Neural cell (in vitro differentiated cells): ENCODE measurements at regions not wholly inside any gene's neighbourhood (a gene's known extent, or its start where the extent isn't known, plus 50 kb on each side); places are given as distances from the start of the nearest gene placed in this dataset.

Experiments
- H2AFZ ChIP-seq: fragments of 200-600, 300-800 bp; sonication (generic), shearing (Covaris generic); 2 replicates; pipeline ENCODE4 v1.6.0; 2014; ENCODE audit warnings: low read depth, mild to moderate bottlenecking, antibody characterized with exemption, low read length, moderate library complexity
- H3F3A ChIP-seq: fragments of 200-600 bp; shearing (Covaris generic); 2 replicates; pipeline ENCODE4 v1.6.1; 2016; ENCODE audit warnings: mild to moderate bottlenecking, moderate library complexity, mixed read lengths, antibody characterized with exemption, low read length; ENCODE audit not compliant: insufficient read depth, poor library complexity, severe bottlenecking
- H3K27ac ChIP-seq: fragments of 200-600, 300-800 bp; sonication (generic), shearing (Covaris generic); 2 replicates; pipeline ENCODE4 v1.5.1; 2014; ENCODE audit warnings: mild to moderate bottlenecking, low read length, moderate library complexity
- H3K27me3 ChIP-seq: fragments of 300-800, 200-600 bp; sonication (generic), shearing (Covaris generic); 2 replicates; pipeline ENCODE4 v1.6.0; 2014; ENCODE audit warnings: mild to moderate bottlenecking, low read depth, low read length, moderate library complexity; ENCODE audit not compliant: insufficient read depth
- H3K36me3 ChIP-seq: fragments of 300-800, 200-600 bp; sonication (generic), shearing (Covaris generic); 2 replicates; pipeline ENCODE4 v1.5.1; 2014; ENCODE audit warnings: mild to moderate bottlenecking, antibody characterized with exemption, low read length, moderate library complexity; ENCODE audit not compliant: insufficient read depth
- H3K4me2 ChIP-seq: fragments of 300-800, 200-600 bp; sonication (generic), shearing (Covaris generic); 2 replicates; pipeline ENCODE4 v1.6.0; 2014; ENCODE audit warnings: mild to moderate bottlenecking, low read length
- H3K4me3 ChIP-seq: fragments of 300-800, 200-600 bp; sonication (generic), shearing (Covaris generic); 2 replicates; pipeline ENCODE4 v1.5.1; 2014; ENCODE audit warnings: mild to moderate bottlenecking, low read length, moderate library complexity
- H3K79me2 ChIP-seq: fragments of 200-600 bp; shearing (Covaris generic); replicated peaks from 2 replicates; pipeline ENCODE4 v1.6.0; 2014; ENCODE audit warnings: mild to moderate bottlenecking, low read length, moderate library complexity; ENCODE audit not compliant: insufficient read depth
- H3K9ac ChIP-seq: fragments of 300-800, 200-600 bp; sonication (generic), shearing (Covaris generic); 2 replicates; pipeline ENCODE4 v1.6.1; 2016; ENCODE audit warnings: mild to moderate bottlenecking, low read length, mixed read lengths
- H3K9me2 ChIP-seq: fragments of 200-600 bp; shearing (Covaris generic); 2 replicates; pipeline ENCODE4 v1.6.1; 2016; ENCODE audit warnings: mild to moderate bottlenecking, low read length, mixed read lengths; ENCODE audit not compliant: insufficient read depth
- H3K9me3 ChIP-seq: fragments of 200-600, 300-800 bp; sonication (generic), shearing (Covaris generic); 2 replicates; pipeline ENCODE4 v1.6.1; 2016; ENCODE audit warnings: mild to moderate bottlenecking, mixed run types, low read length, moderate library complexity, mixed read lengths
- H4K20me1 ChIP-seq: fragments of 200-600 bp; shearing (Covaris generic); 2 replicates; pipeline ENCODE4 v1.6.1; 2016; ENCODE audit warnings: mild to moderate bottlenecking, mixed run types; ENCODE audit not compliant: insufficient read depth
- CTCF ChIP-seq: fragments of 450-650 bp; IDR thresholded peaks from 2 replicates; pipeline ENCODE4 v1.5.1; 2014; ENCODE audit warnings: antibody characterized with exemption, mild to moderate bottlenecking, moderate library complexity; ENCODE audit not compliant: poor library complexity, severe bottlenecking
- EP300 ChIP-seq: fragments of 450-650 bp; conservative IDR thresholded peaks from 2 replicates; pipeline ENCODE4 v1.6.1; 2014; ENCODE audit warnings: antibody characterized with exemption, mild to moderate bottlenecking, moderate library complexity; ENCODE audit not compliant: poor library complexity, severe bottlenecking
- EZH2 ChIP-seq: fragments of 200-600, 300-800 bp; shearing (Covaris generic), sonication (generic); IDR thresholded peaks from 2 replicates; pipeline ENCODE4 v1.6.1; 2014; ENCODE audit warnings: antibody characterized with exemption, low read length, borderline replicate concordance, mild to moderate bottlenecking; ENCODE audit not compliant: insufficient read depth, poor library complexity, severe bottlenecking
- MXI1 ChIP-seq: fragments of 450-650 bp; conservative IDR thresholded peaks from 2 replicates; pipeline ENCODE4 v1.6.1; 2014; ENCODE audit warnings: antibody characterized with exemption, mild to moderate bottlenecking; ENCODE audit not compliant: poor library complexity, severe bottlenecking
- POLR2AphosphoS5 ChIP-seq: IDR thresholded peaks from 2 replicates; pipeline ENCODE4 v1.6.1; 2012
- RAD21 ChIP-seq: fragments of 450-650 bp; conservative IDR thresholded peaks from 2 replicates; pipeline ENCODE4 v1.6.1; 2014; ENCODE audit warnings: antibody characterized with exemption, mild to moderate bottlenecking, moderate library complexity
- REST ChIP-seq: IDR thresholded peaks from 2 replicates; pipeline ENCODE4 v1.6.1; 2012; ENCODE audit warnings: borderline replicate concordance
- SMC3 ChIP-seq: fragments of 450-650 bp; conservative IDR thresholded peaks from 2 replicates; pipeline ENCODE4 v1.6.1; 2014; ENCODE audit warnings: antibody characterized with exemption, mild to moderate bottlenecking, moderate library complexity; ENCODE audit not compliant: poor library complexity
- TAF1 ChIP-seq: IDR thresholded peaks from 2 replicates; pipeline ENCODE4 v1.6.1; 2012; ENCODE audit warnings: low read depth

- Histone ChIP-seq H3K9ac (no peak overlapping the region), H2AFZ (no peak overlapping the region), H3K4me2 (no peak overlapping the region), H3K36me3 (no peaks in the 10 kb centered on the region), H4K20me1 (no peaks in the 10 kb centered on the region), H3K4me3 (no peak overlapping the region), H3K9me2 (no peaks in the 10 kb centered on the region), H3K27me3 (no peaks in the 10 kb centered on the region), H3K79me2 (no peaks in the 10 kb centered on the region), H3F3A (no peaks in the 10 kb centered on the region), H3K9me3 (no peaks in the 10 kb centered on the region), H3K27ac (no peak overlapping the region)
- TF ChIP-seq CTCF = no peak
- TF ChIP-seq TAF1 = no peak
- no peak for TF ChIP-seq RAD21
- TF ChIP-seq POLR2AphosphoS5 = no peak
- no peak for TF ChIP-seq MXI1
Measured at GRCh38 chr6:11326116-11326515, 93.6 kb upstream of the NEDD9 start.

- H4K20me1 ChIP-seq = no peaks in the 10 kb centered on the region
- H3K9me3 ChIP-seq = no peaks in the 10 kb centered on the region
- H3K79me2 ChIP-seq = no peaks in the 10 kb centered on the region
- no peak overlapping the region for H3K4me3 ChIP-seq
- no peaks in the 10 kb centered on the region for H3F3A ChIP-seq
- no peak overlapping the region for H3K4me2 ChIP-seq
- H2AFZ ChIP-seq = no peak overlapping the region
- H3K9me2 ChIP-seq = no peaks in the 10 kb centered on the region
- H3K36me3 ChIP-seq = no peaks in the 10 kb centered on the region
- H3K9ac ChIP-seq = no peak overlapping the region
- no peaks in the 10 kb centered on the region for H3K27me3 ChIP-seq
- TF ChIP-seq EZH2 (no peak), CTCF (no peak), EP300 (no peak), POLR2AphosphoS5 (no peak), SMC3 (no peak), REST (no peak), RAD21 (no peak), TAF1 (no peak), MXI1 (no peak)
- no peak overlapping the region for H3K27ac ChIP-seq
Measured at GRCh38 chr6:11324453-11325015, 92.1 kb upstream of the NEDD9 start.
